IMR-90 (cell line): ENCODE measurements at regions not wholly inside any gene's neighbourhood (a gene's known extent, or its start where the extent isn't known, plus 50 kb on each side); places are given as distances from the start of the nearest gene placed in this dataset.

ENCODE experiments used
- ATAC-seq: fragments of 200-7000 bp; cut with Tn5 transposase; 2 replicates; pipeline ENCODE4 v1.9.1; 2020; ENCODE audit warnings: low read depth, mild to moderate bottlenecking, moderate library complexity
- BruUV-seq: library from RNA; stranded (reverse); fragments of 400-500 nt; replicated peaks from 2 replicates; lab custom pipeline; 2021; lab: Mats Ljungman, UMichigan
- CTCF ChIA-PET: fragments of 300-600 bp; formaldehyde crosslinking; extraction: SDS; loops from one replicate; lab custom pipeline; 2021; ENCODE audit warnings: antibody characterized with exemption; lab: Yijun Ruan, JAX
- POLR2A ChIA-PET: fragments of 300-600 bp; sonication (Branson Sonifier 250); formaldehyde crosslinking; loops from one replicate; lab custom pipeline; 2022; ENCODE audit warnings: antibody characterized with exemption; ENCODE audit not compliant: unreplicated experiment; lab: Charles Lee
- DNase-seq: peaks from one replicate; pipeline ENCODE4 v3.0.0; 2013
- H2AFZ ChIP-seq: replicated peaks from 2 replicates; pipeline ENCODE3; 2013; ENCODE audit warnings: low read length, mild to moderate bottlenecking; ENCODE audit not compliant: poor library complexity
- H2AK5ac ChIP-seq: 2 replicates; pipeline ENCODE4 v1.6.1; 2013; ENCODE audit warnings: low read depth, low read length, inconsistent platforms
- H2AK9ac ChIP-seq: replicated peaks from 2 replicates; pipeline ENCODE3; 2013; ENCODE audit warnings: mild to moderate bottlenecking, low read depth, low read length, moderate library complexity; ENCODE audit not compliant: poor library complexity
- H2BK120ac ChIP-seq: 2 replicates; pipeline ENCODE4 v1.6.1; 2013; ENCODE audit warnings: low read depth, low read length, inconsistent platforms
- H2BK15ac ChIP-seq: 3 replicates; pipeline ENCODE4 v1.6.1; 2013; ENCODE audit warnings: low read depth, low read length, inconsistent platforms
- H2BK20ac ChIP-seq: 2 replicates; pipeline ENCODE4 v1.6.1; 2013; ENCODE audit warnings: low read depth, mild to moderate bottlenecking, inconsistent platforms, low read length, moderate library complexity
- H2BK5ac ChIP-seq: 2 replicates; pipeline ENCODE4 v1.6.1; 2013; ENCODE audit warnings: mild to moderate bottlenecking, low read depth, low read length, inconsistent platforms; ENCODE audit not compliant: poor library complexity, severe bottlenecking
- H3K14ac ChIP-seq: replicated peaks from 2 replicates; pipeline ENCODE4 v1.6.1; 2013; ENCODE audit warnings: low read depth, low read length, inconsistent platforms
- H3K18ac ChIP-seq: 2 replicates; pipeline ENCODE4 v1.6.1; 2013; ENCODE audit warnings: low read depth, low read length, control low read depth
- H3K23ac ChIP-seq: 2 replicates; pipeline ENCODE4 v1.6.1; 2013; ENCODE audit warnings: low read depth, low read length, inconsistent platforms
- H3K27ac ChIP-seq: 2 replicates; pipeline ENCODE4 v1.5.1; 2013; ENCODE audit warnings: mild to moderate bottlenecking, control low read depth, low read length; ENCODE audit not compliant: insufficient read depth
- H3K27me3 ChIP-seq: 2 replicates; pipeline ENCODE4 v1.6.1; 2013; ENCODE audit warnings: low read length; ENCODE audit not compliant: control insufficient read depth, insufficient read depth
- H3K36me3 ChIP-seq: 2 replicates; pipeline ENCODE4 v1.6.1; 2013; ENCODE audit warnings: low read length, mixed read lengths; ENCODE audit not compliant: control insufficient read depth, insufficient read depth
- H3K4ac ChIP-seq: 2 replicates; pipeline ENCODE4 v1.6.1; 2013; ENCODE audit warnings: low read depth, low read length, inconsistent platforms
- H3K4me1 ChIP-seq: 2 replicates; pipeline ENCODE4 v1.6.1; 2013; ENCODE audit warnings: low read length, mixed read lengths; ENCODE audit not compliant: control insufficient read depth, insufficient read depth
- H3K4me2 ChIP-seq: 2 replicates; pipeline ENCODE4 v1.6.1; 2013; ENCODE audit warnings: low read depth, mild to moderate bottlenecking, control low read depth, low read length, moderate library complexity
- H3K4me3 ChIP-seq: 2 replicates; pipeline ENCODE4 v1.5.1; 2013; ENCODE audit warnings: low read depth, mild to moderate bottlenecking, control low read depth, low read length, moderate library complexity; ENCODE audit not compliant: insufficient read depth
- H3K56ac ChIP-seq: 2 replicates; pipeline ENCODE4 v1.6.1; 2013; ENCODE audit warnings: low read length, inconsistent platforms; ENCODE audit not compliant: insufficient read depth; ENCODE audit errors: extremely low read depth
- H3K79me1 ChIP-seq, 2 experiments: 2 replicates each; pipeline ENCODE4 v1.6.1; 2013; ENCODE audit warnings: low read length in 2 of 2, inconsistent platforms in 1 of 2, low read depth in 1 of 2
- H3K9ac ChIP-seq: 2 replicates; pipeline ENCODE4 v1.6.1; 2013; ENCODE audit warnings: low read depth, low read length, control low read depth
- H3K9me1 ChIP-seq: 2 replicates; pipeline ENCODE4 v1.6.1; 2013; ENCODE audit warnings: low read length, inconsistent platforms; ENCODE audit not compliant: insufficient read depth
- H3K9me3 ChIP-seq: 2 replicates; pipeline ENCODE4 v1.6.1; 2013; ENCODE audit warnings: low read length; ENCODE audit not compliant: control insufficient read depth, insufficient read depth
- H4K20me1 ChIP-seq: 2 replicates; pipeline ENCODE4 v1.6.1; 2013; ENCODE audit warnings: low read length, inconsistent platforms; ENCODE audit not compliant: insufficient read depth
- H4K5ac ChIP-seq: 2 replicates; pipeline ENCODE4 v1.6.1; 2013; ENCODE audit warnings: mild to moderate bottlenecking, low read depth, low read length, control low read depth
- H4K8ac ChIP-seq, 2 experiments: 2 replicates each; pipeline ENCODE4 v1.6.1; 2013; ENCODE audit warnings: low read depth in 2 of 2, low read length in 2 of 2, control low read depth in 1 of 2, inconsistent platforms in 1 of 2
- H4K91ac ChIP-seq: 2 replicates; pipeline ENCODE4 v1.6.1; 2013; ENCODE audit warnings: low read depth, low read length, inconsistent platforms; ENCODE audit not compliant: insufficient read depth
- MAZ ChIP-seq: IDR thresholded peaks from 2 replicates; pipeline ENCODE4 v1.6.1; 2012; ENCODE audit warnings: low read depth, mild to moderate bottlenecking, low read length, improper control_type of control experiment, moderate library complexity, borderline replicate concordance
- RAD21 ChIP-seq: IDR thresholded peaks from 2 replicates; pipeline ENCODE4 v1.6.1; 2012; ENCODE audit warnings: low read length, improper control_type of control experiment
- USF2 ChIP-seq: fragments of 150-350 bp; IDR thresholded peaks from 2 replicates; pipeline ENCODE4 v1.6.1; 2017; ENCODE audit warnings: mild to moderate bottlenecking, antibody characterized with exemption, low read length, low read depth
- WGBS, 2 experiments: methylation state at CpG; one replicate each; pipeline versions ENCODE4 v1.1.5 to v1.1.7; 2013; ENCODE audit warnings: missing lambda C conversion rate in 2 of 2; ENCODE audit not compliant: insufficient read length in 1 of 2; ENCODE audit errors: extremely low coverage in 2 of 2; 5-methylcytosine and 5-hydroxymethylcytosine counted together
- dilution Hi-C: fragments of 300-500 bp; cut with HindIII; formaldehyde crosslinking; loops from one replicate; pipeline ENCODE4 v1.14.3; 2018; ENCODE audit warnings: low sequenced_read_pairs; ENCODE audit not compliant: unreplicated experiment
- in situ Hi-C: fragments of 300-500 bp; cut with MboI; formaldehyde crosslinking; loops from 3 replicates; pipeline ENCODE4 v1.14.3; 2019; ENCODE audit warnings: low sequenced_read_pairs, inconsistent platforms, mixed read lengths
- intact Hi-C: fragments of 100-400 bp; cut with micrococcal nuclease; formaldehyde crosslinking; loops from 2 replicates; pipeline ENCODE4 v1.10.0; 2022

GRCh38 chr7:13577566-13578145 lies 411.8 kb downstream of the ETV1 start:
- no peaks in the 10 kb centered on the region for H3K4me1 ChIP-seq
- DNase-seq, result peak; percentile 14
- H4K20me1 ChIP-seq, result no peaks in the 10 kb centered on the region
- no peaks in the 10 kb centered on the region for H3K36me3 ChIP-seq
- H3K56ac ChIP-seq, result no peak overlapping the region
- H3K4me3 ChIP-seq, result no peak overlapping the region
- no peak overlapping the region for H4K91ac ChIP-seq
- in situ Hi-C loops (no loop called here), intact Hi-C loops (no loop called here), dilution Hi-C loops (no loop called here)
- no peaks in the 10 kb centered on the region for H3K79me1 ChIP-seq
- H3K9ac ChIP-seq, result no peak overlapping the region
- H3K27me3 ChIP-seq, result no peaks in the 10 kb centered on the region
- H3K9me3 ChIP-seq, result no peaks in the 10 kb centered on the region
- no peak overlapping the region for H3K23ac ChIP-seq
- no peak overlapping the region for H2AK5ac ChIP-seq
- H4K5ac ChIP-seq, result no peak overlapping the region
- no peak overlapping the region for H2AFZ ChIP-seq
- H3K18ac ChIP-seq, result no peak overlapping the region
- no peak overlapping the region for H3K27ac ChIP-seq
- no TSS peak for BruUV-seq
- POLR2A ChIA-PET, result no interaction called here
- whole genome bisulfite sequencing, 2 experiments, result no CpG with 5 or more reads among the region's 3 CpGs
- no peak overlapping the region for H4K8ac ChIP-seq
- CTCF ChIA-PET, result interaction anchor here (0.8 to 1.7 kb wide), 2 partner anchors 11 to 35 kb away, joined by 3 read pairs; no protein-coding TSS in a partner anchor
- no peak overlapping the region for H2BK20ac ChIP-seq
- no peak overlapping the region for H2AK9ac ChIP-seq
- H2BK15ac ChIP-seq, result no peak overlapping the region
- no peak overlapping the region for H2BK120ac ChIP-seq
- H3K14ac ChIP-seq, result no peak overlapping the region
- no peak for ATAC-seq
- H2BK5ac ChIP-seq, result no peak overlapping the region
- H3K4ac ChIP-seq, result no peak overlapping the region
- no peaks in the 10 kb centered on the region for H3K9me1 ChIP-seq
- TF ChIP-seq USF2 (no peak), RAD21 (no peak), MAZ (no peak)
- H3K4me2 ChIP-seq, result no peak overlapping the region
